Mucosa of descending colon (tissue), 3 donors: ENCODE measurements at regions not wholly inside any gene's neighbourhood (a gene's known extent, or its start where the extent isn't known, plus 50 kb on each side); places are given as distances from the start of the nearest gene placed in this dataset.

Source experiments
- ATAC-seq: fragments of 200-7000 bp; cut with Tn5 transposase; one replicate; pipeline ENCODE4 v1.9.1; 2020; ENCODE audit warnings: mild to moderate bottlenecking, moderate library complexity
- DNase-seq, 3 donors: peaks; one replicate each; pipeline ENCODE4 v3.0.0-alpha.2; 2020
- H3K36me3 ChIP-seq: fragments of 200-600 bp; one replicate; pipeline ENCODE4 v1.8.0; 2021; ENCODE audit warnings: low read depth, mild to moderate bottlenecking
- H3K4me1 ChIP-seq: fragments of 200-600 bp; one replicate; pipeline ENCODE4 v1.8.0; 2021; ENCODE audit warnings: low read depth, mild to moderate bottlenecking
- H3K4me3 ChIP-seq: fragments of 200-600 bp; one replicate; pipeline ENCODE4 v1.8.0; 2021; ENCODE audit warnings: mild to moderate bottlenecking
- H3K9me3 ChIP-seq: fragments of 200-600 bp; one replicate; pipeline ENCODE4 v1.8.0; 2021; ENCODE audit warnings: mild to moderate bottlenecking
- intact Hi-C, 2 donors: fragments of 100-400 bp; cut with DNase I in 1 of 2; cut with micrococcal nuclease in 1 of 2; formaldehyde crosslinking; loops; one replicate each; pipeline versions ENCODE4 v1.11.0 to v1.11.1; 2022; cut with DNase I, micrococcal nuclease
- TF ChIP-seq, protein P1 (sequence below): fragments of 200-600 bp; IDR thresholded peaks from one replicate; pipeline ENCODE4 v1.8.0; 2022; ENCODE audit warnings: antibody characterized with exemption, mild to moderate bottlenecking
- donor health status: DM: no; HTN: no; CAD: no; lungs with moderate emphysema.
- donor health status: DM: no; HTN: no; CAD: no.
- donor health status: DM: no; HTN: yes; CAD: no.

DNA sequence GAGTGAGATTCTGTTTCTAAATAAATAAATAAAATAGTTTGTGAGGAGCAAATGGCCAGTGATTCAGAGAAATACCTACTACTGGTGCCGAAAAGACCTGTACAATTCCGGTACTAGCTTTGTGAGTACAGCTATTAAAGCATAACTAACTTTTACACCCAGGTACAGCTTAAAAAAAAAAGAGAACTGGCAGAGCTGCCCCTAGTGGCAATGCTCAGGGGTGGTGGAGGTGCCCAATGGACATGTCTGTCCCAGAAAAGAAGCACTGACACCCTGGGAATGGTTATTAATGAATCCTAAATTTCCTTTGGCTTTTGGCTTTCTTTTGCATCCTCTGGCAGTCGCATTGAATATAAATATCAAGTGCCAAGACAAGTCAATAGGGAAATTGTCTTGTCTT, 87.0 kb downstream of the LIPG start:
- no peaks in the 10 kb centered on the region for H3K36me3 ChIP-seq
- ATAC-seq, result peak; percentile 26
- TF ChIP-seq, protein P1, sequence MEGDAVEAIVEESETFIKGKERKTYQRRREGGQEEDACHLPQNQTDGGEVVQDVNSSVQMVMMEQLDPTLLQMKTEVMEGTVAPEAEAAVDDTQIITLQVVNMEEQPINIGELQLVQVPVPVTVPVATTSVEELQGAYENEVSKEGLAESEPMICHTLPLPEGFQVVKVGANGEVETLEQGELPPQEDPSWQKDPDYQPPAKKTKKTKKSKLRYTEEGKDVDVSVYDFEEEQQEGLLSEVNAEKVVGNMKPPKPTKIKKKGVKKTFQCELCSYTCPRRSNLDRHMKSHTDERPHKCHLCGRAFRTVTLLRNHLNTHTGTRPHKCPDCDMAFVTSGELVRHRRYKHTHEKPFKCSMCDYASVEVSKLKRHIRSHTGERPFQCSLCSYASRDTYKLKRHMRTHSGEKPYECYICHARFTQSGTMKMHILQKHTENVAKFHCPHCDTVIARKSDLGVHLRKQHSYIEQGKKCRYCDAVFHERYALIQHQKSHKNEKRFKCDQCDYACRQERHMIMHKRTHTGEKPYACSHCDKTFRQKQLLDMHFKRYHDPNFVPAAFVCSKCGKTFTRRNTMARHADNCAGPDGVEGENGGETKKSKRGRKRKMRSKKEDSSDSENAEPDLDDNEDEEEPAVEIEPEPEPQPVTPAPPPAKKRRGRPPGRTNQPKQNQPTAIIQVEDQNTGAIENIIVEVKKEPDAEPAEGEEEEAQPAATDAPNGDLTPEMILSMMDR, result no peak
- intact Hi-C loops, result no loop called here
- peaks cover 4% of the 10 kb centered on the region for H3K4me1 ChIP-seq
- no peak for DNase-seq
- H3K9me3 ChIP-seq, result no peaks in the 10 kb centered on the region
- no peak overlapping the region for H3K4me3 ChIP-seq
